ENCODE measurements at regions not wholly inside any gene's neighbourhood (a gene's known extent, or its start where the extent isn't known, plus 50 kb on each side); places are given as distances from the start of the nearest gene placed in this dataset.

- dilution Hi-C loops (cut with HindIII; ENCODE audit: low sequenced_read_pairs, unreplicated experiment) = no loop called here
Measured at GRCh38 chr5:26003966-26004365, 1034.4 kb downstream of the CDH9 start.

More at GRCh38 chr5:26003966-26004365, 1034.4 kb downstream of the CDH9 start:
- Histone ChIP-seq H3K4me3 (ENCODE audit: insufficient read depth, low read depth, low read length) (no peak overlapping the region), H3K4ac (ENCODE audit: low read depth, low read length) (no peak overlapping the region), H2AK5ac (ENCODE audit: low read depth, low read length) (no peak overlapping the region), H4K91ac (ENCODE audit: insufficient read depth, low read depth, low read length) (no peak overlapping the region), H3K18ac (ENCODE audit: low read depth, low read length) (no peak overlapping the region), H4K5ac (ENCODE audit: low read depth, low read length) (no peak overlapping the region), H3K56ac (ENCODE audit: extremely low read depth, insufficient read depth, low read length) (no peak overlapping the region), H3K79me1 (ENCODE audit: low read depth in 1 of 2, low read length in 2 of 2) (no peaks in the 10 kb centered on the region), H3K27me3 (ENCODE audit: control insufficient read depth, insufficient read depth, low read length) (no peaks in the 10 kb centered on the region), H2AK9ac (replicated peaks; ENCODE audit: low read depth, low read length, poor library complexity) (no peak overlapping the region), H3K4me1 (ENCODE audit: control insufficient read depth, insufficient read depth, low read length) (no peaks in the 10 kb centered on the region), H3K9me3 (ENCODE audit: control insufficient read depth, insufficient read depth, low read length) (no peaks in the 10 kb centered on the region), H3K9me1 (ENCODE audit: insufficient read depth, low read length) (no peaks in the 10 kb centered on the region), H2AFZ (replicated peaks; ENCODE audit: low read length, poor library complexity) (no peak overlapping the region), H3K27ac (ENCODE audit: insufficient read depth, low read length) (no peak overlapping the region), H3K9ac (ENCODE audit: low read depth, low read length) (no peak overlapping the region), H2BK120ac (ENCODE audit: low read depth, low read length) (no peak overlapping the region), H2BK20ac (ENCODE audit: low read depth, low read length) (no peak overlapping the region), H3K23ac (ENCODE audit: low read depth, low read length) (no peak overlapping the region), H4K8ac (ENCODE audit: low read depth in 2 of 2, low read length in 2 of 2) (no peak overlapping the region), H3K4me2 (ENCODE audit: low read depth, low read length) (no peak overlapping the region), H3K36me3 (ENCODE audit: control insufficient read depth, insufficient read depth, low read length) (no peaks in the 10 kb centered on the region), H3K14ac (replicated peaks; ENCODE audit: low read depth, low read length) (no peak overlapping the region), H4K20me1 (ENCODE audit: insufficient read depth, low read length) (no peaks in the 10 kb centered on the region), H2BK5ac (ENCODE audit: low read depth, low read length, poor library complexity, severe bottlenecking) (no peak overlapping the region), H2BK15ac (ENCODE audit: low read depth, low read length) (no peak overlapping the region)
- POLR2A ChIA-PET (ENCODE audit: unreplicated experiment) = no interaction called here
- no CpG with 5 or more reads among the region's 3 CpGs for WGBS, 2 experiments (ENCODE audit: extremely low coverage in 2 of 2, insufficient read length in 1 of 2)
- CTCF ChIA-PET = no interaction called here
- in situ Hi-C loops (cut with MboI; ENCODE audit: low sequenced_read_pairs) = no loop called here
- DNase-seq (no peak), ATAC-seq (ENCODE audit: low read depth) (no peak)
- no TSS peak for BruUV-seq (replicated peaks)
- TF ChIP-seq FOS (IDR thresholded peaks at IDR 0.05; ENCODE audit: low read depth, low read length) = no peak
- TF ChIP-seq POLR2A (IDR thresholded peaks at IDR 0.05; ENCODE audit: low read depth, low read length) = no peak
- TF ChIP-seq RFX5 (IDR thresholded peaks at IDR 0.05; ENCODE audit: low read depth, low read length) = no peak
- no peak for TF ChIP-seq MXI1 (IDR thresholded peaks at IDR 0.05; ENCODE audit: borderline replicate concordance, low read depth, low read length)
- no peak for TF ChIP-seq SMC3 (IDR thresholded peaks at IDR 0.05; ENCODE audit: low read depth, low read length)
- no peak for TF ChIP-seq RCOR1 (IDR thresholded peaks at IDR 0.05; ENCODE audit: insufficient replicate concordance, low read length)
- TF ChIP-seq CEBPB (IDR thresholded peaks at IDR 0.05; ENCODE audit: low read depth, low read length) = no peak
- TF ChIP-seq RAD21 (IDR thresholded peaks at IDR 0.05; ENCODE audit: low read length) = no peak
- TF ChIP-seq USF2 (IDR thresholded peaks at IDR 0.05; ENCODE audit: low read depth, low read length) = no peak
- no peak for TF ChIP-seq CHD1 (IDR thresholded peaks at IDR 0.05; ENCODE audit: low read depth, low read length)
- no peak for TF ChIP-seq CTCF (conservative IDR thresholded peaks at IDR 0.05; ENCODE audit: low read depth, low read length)
- TF ChIP-seq, protein P1, sequence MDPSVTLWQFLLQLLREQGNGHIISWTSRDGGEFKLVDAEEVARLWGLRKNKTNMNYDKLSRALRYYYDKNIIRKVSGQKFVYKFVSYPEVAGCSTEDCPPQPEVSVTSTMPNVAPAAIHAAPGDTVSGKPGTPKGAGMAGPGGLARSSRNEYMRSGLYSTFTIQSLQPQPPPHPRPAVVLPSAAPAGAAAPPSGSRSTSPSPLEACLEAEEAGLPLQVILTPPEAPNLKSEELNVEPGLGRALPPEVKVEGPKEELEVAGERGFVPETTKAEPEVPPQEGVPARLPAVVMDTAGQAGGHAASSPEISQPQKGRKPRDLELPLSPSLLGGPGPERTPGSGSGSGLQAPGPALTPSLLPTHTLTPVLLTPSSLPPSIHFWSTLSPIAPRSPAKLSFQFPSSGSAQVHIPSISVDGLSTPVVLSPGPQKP (IDR thresholded peaks at IDR 0.05; ENCODE audit: borderline replicate concordance, low read depth, low read length) = no peak
- no peak for TF ChIP-seq MAFK (IDR thresholded peaks at IDR 0.05; ENCODE audit: low read depth, low read length)
- TF ChIP-seq BHLHE40 (IDR thresholded peaks at IDR 0.05; ENCODE audit: low read depth, low read length) = no peak
- intact Hi-C loops (cut with micrococcal nuclease) = no loop called here

All from IMR-90 (cell line).